C4-2B (cell line): ENCODE measurements at regions not wholly inside any gene's neighbourhood (a gene's known extent, or its start where the extent isn't known, plus 50 kb on each side); places are given as distances from the start of the nearest gene placed in this dataset.

ENCODE experiments used
- ZFX ChIP-seq: fragments of 450-650 bp; IDR thresholded peaks from 2 replicates; pipeline ENCODE4 v1.6.1; 2017
- TF ChIP-seq, protein P1 (sequence below): fragments of 450-650 bp; conservative IDR thresholded peaks from 2 replicates; pipeline ENCODE4 v1.5.1; 2017; ENCODE audit warnings: mild to moderate bottlenecking

- TF ChIP-seq, protein P1, sequence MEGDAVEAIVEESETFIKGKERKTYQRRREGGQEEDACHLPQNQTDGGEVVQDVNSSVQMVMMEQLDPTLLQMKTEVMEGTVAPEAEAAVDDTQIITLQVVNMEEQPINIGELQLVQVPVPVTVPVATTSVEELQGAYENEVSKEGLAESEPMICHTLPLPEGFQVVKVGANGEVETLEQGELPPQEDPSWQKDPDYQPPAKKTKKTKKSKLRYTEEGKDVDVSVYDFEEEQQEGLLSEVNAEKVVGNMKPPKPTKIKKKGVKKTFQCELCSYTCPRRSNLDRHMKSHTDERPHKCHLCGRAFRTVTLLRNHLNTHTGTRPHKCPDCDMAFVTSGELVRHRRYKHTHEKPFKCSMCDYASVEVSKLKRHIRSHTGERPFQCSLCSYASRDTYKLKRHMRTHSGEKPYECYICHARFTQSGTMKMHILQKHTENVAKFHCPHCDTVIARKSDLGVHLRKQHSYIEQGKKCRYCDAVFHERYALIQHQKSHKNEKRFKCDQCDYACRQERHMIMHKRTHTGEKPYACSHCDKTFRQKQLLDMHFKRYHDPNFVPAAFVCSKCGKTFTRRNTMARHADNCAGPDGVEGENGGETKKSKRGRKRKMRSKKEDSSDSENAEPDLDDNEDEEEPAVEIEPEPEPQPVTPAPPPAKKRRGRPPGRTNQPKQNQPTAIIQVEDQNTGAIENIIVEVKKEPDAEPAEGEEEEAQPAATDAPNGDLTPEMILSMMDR = no peak
- TF ChIP-seq ZFX = no peak
Observed at GRCh38 chr13:68025604-68026003, 795.5 kb upstream of the PCDH9 start.
